GM19467 (cell line): ENCODE measurements at regions not wholly inside any gene's neighbourhood (a gene's known extent, or its start where the extent isn't known, plus 50 kb on each side); places are given as distances from the start of the nearest gene placed in this dataset.
"Not testable (repeated sequence)": the region's sequence is repeated elsewhere in the genome, so short reads cannot be mapped to it uniquely, and the experiment has no call there.

Experiments
- ATAC-seq: cut with Tn5 transposase; IDR thresholded peaks from one replicate; pipeline ENCODE4 v1.9.1; 2021; ENCODE audit warnings: mild to moderate bottlenecking, moderate library complexity; ENCODE audit not compliant: unreplicated experiment

DNA sequence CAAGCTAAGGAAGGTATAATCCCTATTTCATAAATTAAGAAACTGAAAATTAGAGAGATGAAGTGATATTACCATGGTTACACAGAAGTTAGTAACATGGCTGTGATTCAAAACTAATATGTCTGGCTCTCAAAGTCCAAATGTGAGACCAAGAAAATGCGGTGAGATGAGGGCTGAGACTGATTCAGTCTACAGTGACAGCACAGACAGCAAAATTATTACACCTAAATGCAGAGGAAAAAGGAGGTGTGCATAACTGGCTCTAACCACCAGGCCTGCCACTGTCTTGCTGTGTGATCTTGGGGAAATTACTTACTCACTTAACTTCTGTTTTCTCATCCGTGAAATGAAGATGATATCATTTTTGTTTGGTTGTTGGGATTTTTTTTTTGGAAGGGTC lies 270.0 kb upstream of the SOX9 start:
- no peak for ATAC-seq

GRCh38 chr17:71855010-71855409 lies 265.8 kb upstream of the SOX9 start:
- ATAC-seq, result no peak

GRCh38 chr17:71864755-71865154 lies 256.1 kb upstream of the SOX9 start:
- ATAC-seq, result no peak

DNA sequence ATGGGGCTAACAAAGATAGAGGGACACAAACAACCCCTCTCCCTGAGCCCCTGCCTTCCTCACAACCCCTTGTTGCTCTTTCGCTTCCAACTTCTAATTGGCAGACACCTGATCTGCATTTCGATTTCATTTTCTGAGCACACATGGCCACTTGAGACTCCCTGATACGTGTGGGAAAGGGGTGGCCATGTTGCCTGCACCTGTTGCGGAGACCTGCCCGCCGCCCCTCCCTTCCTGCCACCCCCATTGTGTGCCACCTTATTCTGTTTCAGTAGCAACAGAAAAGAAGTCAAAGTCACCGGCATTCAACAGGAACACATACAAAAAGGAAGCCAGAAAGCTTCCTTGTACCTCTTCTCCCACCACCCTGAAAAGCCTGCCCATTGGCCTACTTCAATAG lies 254.7 kb upstream of the SOX9 start:
- ATAC-seq, result no peak

- ATAC-seq, result no peak
These were observed 251.5 kb upstream of the SOX9 start for GRCh38 chr17:71869293-71869692.

- ATAC-seq, result no peak
These were observed 250.8 kb upstream of the SOX9 start for GRCh38 chr17:71869841-71870545.

DNA sequence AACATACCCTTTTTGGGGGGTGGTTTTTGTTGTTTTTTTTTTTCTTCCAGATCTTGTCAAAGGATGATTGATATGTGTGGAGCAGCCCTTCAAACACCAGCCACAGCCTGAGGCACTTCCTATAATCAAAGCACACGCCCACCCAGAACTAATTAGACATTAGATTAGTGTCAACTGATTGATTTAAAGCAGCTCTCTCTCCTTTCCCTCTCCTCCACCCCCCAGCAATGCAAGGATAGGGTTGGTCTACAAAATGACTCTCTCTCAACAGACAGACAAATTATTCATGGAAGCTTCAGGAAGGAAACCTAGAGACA lies 250.3 kb upstream of the SOX9 start:
- ATAC-seq, result no peak

- no peak for ATAC-seq
These were observed 247.9 kb upstream of the SOX9 start for GRCh38 chr17:71872843-71873485.

- not testable (repeated sequence) for ATAC-seq
These were observed 246.0 kb upstream of the SOX9 start for GRCh38 chr17:71874773-71875172.

- no peak for ATAC-seq
These were observed 242.5 kb upstream of the SOX9 start for GRCh38 chr17:71878271-71878670.

DNA sequence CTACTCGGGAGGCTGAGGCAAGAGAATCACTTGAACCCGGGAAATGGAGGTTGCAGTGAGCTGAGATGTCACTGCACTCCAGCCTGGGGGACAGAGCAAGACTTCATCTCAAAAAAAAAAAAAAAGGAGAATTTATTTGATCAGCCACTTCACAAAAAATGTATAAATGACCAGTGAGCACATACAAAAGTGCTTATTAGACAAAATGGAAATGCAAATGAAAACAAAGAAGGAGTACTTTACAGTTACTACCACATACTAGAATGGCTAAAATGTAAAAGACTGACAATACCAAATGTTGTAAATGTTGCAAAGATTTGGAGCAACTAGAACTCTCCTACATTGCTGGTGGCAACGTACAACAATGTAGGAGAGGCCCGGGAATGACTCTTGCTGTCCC lies 241.8 kb upstream of the SOX9 start:
- ATAC-seq, result no peak

DNA sequence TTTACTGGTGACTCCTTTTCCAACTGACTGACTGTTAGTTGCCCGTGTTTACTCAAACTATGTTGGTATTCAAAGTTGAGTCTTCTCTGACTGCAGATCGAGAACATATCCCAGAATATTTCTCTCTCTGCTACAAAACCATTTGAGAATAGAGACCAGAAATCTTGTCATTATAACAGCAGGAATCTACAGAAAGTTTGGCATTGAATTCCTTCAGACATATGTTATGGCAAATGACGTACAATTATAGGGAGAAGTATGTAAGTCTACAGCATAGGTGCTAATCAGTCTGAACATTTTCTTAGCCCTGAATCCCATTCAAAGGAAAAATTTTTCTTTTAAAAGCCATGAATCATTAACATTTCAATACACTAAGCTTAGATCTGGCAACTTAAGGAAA lies 239.8 kb upstream of the SOX9 start:
- ATAC-seq, result no peak

DNA sequence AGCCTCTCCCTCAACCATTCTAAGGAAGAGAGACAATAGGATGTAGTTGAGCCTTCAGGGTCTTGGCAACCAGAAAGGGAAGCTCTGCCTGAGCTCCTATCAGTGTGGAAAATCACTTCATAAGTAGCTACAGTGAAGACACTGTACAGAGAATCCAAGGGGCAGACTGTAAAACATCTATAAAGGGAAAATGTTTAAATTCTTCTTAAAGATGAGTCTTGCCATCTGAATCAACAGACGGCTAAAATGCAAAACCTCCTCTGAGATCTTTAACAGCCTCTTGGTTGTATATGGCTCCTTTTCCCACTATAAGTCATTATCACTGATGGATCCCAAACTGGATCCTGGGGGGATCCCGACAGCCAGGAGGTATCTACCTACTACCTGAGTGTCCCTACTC lies 239.2 kb upstream of the SOX9 start:
- ATAC-seq, result no peak

GRCh38 chr17:71883258-71883657 lies 237.6 kb upstream of the SOX9 start:
- no peak for ATAC-seq

GRCh38 chr17:71883845-71884244 lies 237.0 kb upstream of the SOX9 start:
- no peak for ATAC-seq

- no peak for ATAC-seq
These were observed 235.2 kb upstream of the SOX9 start for GRCh38 chr17:71885662-71886061.

DNA sequence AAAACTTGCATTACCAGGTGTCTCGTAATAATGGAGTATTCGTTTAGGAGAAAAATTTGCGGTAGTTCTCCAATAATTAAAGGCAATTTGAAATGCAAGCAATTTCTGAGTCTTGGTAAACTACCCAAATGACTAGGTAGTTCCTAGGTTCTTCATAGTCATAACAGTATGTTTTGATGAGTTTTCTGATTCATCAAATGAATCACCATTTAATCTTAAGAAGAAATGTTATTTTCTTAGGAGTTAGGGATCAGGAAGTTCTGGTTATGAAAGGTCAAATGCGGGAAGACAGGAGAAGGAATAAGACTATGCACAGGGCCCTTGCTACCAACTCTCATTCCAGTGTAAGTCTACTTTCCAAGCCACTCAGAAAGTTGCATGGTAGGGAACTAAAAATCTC lies 221.5 kb upstream of the SOX9 start:
- no peak for ATAC-seq

DNA sequence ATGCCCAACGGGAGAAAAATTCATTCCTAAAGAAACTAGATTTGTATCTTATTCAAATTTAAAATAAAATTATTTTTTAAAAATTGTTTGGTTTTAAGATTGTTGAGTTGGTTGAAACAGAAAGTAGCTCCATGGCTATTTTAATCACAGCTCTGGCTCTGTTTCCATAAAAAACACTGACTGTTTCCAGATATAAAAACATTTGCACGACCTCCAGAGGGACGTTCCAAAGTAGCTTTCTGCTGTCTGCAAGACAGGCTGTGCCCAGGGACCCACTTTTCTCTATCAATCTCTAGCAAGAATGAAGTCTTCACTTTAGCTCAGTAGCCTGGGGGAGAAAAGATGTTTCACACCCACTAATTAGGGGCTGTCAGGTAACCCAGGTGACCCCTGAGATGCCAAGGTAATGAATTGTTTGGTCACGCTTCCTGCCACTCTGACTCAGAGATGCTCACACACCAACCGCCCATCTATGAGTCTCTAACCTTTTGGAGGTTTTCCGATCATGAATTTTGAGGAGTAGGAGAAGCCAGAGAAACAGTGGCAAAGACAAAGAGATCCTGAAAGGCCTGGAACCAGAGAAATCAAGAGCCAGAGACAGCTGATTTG lies 220.1 kb upstream of the SOX9 start:
- ATAC-seq, result no peak

GRCh38 chr17:71902894-71903506 lies 217.8 kb upstream of the SOX9 start:
- ATAC-seq, result no peak

- no peak for ATAC-seq
These were observed 215.3 kb upstream of the SOX9 start for GRCh38 chr17:71905376-71906031.

GRCh38 chr17:71909155-71909554 lies 211.7 kb upstream of the SOX9 start:
- no peak for ATAC-seq

GRCh38 chr17:71910002-71910401 lies 210.8 kb upstream of the SOX9 start:
- no peak for ATAC-seq
